HG02981 (cell line): ENCODE measurements at regions not wholly inside any gene's neighbourhood (a gene's known extent, or its start where the extent isn't known, plus 50 kb on each side); places are given as distances from the start of the nearest gene placed in this dataset.
"Not testable (repeated sequence)": the region's sequence is repeated elsewhere in the genome, so short reads cannot be mapped to it uniquely, and the experiment has no call there.

ENCODE experiments used
- ATAC-seq: cut with Tn5 transposase; IDR thresholded peaks from one replicate; pipeline ENCODE4 v1.9.1; 2021; ENCODE audit warnings: mild to moderate bottlenecking, moderate library complexity; ENCODE audit not compliant: unreplicated experiment

DNA sequence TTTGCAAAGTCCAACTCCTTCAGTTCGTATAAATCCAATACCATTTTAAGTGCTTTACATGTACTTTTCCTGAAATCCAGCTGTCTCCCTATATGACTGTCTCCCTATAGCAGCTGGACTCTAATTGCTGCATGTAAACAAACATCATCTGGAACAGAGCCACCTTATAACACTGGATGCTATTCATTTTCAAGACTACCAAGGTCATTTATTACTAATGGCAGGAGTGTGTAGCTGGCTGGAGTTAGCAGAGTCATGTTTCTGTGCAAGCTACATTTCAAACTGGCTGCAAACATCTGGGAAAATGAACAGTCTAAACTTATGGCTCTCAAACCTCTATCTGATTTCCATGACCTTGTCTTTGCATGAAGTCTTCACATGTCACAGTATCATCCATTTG lies 575.2 kb downstream of the PIK3C3 start:
- no peak for ATAC-seq

DNA sequence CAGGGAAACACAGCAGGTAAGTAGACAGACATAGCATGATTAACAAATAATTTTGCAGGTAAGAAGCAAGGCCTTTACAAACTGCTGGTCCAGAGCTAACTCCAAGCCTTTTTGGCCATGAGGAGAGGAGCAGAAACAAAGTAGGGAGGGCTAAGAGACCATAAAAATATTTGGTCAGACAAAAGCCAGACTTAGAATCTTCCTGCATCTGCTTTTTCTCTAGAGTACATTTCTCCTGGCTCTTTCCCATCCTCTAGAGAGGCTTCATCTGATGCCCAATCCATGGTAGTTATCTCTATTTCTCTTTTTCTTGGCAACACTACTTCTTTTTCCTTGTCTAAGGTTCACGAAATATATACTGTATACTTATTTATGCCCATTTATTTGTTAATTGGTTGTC lies 577.1 kb downstream of the PIK3C3 start:
- no peak for ATAC-seq

DNA sequence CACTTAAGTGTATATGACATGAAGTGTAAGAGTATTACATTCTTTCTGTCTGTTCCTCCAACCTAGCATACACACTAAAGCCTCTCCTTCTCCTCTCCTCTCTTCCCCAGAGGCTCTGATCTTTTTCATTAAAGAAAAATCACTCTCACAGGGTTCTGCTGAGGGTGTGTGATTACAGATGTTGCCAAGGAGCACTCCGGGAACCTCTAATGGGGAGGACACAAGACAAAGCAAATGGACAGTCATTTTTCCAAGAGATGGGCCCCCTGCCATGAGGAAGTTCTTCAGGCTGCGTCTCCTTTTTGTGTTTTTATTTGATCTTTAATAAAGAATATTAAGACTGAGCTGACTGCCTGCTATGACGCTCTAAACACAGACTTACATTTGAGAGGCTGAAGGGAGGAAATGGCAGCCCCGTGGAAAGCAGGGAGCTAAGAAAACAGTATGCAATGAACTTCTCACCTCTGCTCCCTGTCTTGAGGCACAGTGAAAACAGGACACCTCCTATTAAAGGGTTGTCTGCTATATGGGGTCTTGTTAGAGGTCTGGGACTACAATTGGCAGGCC lies 578.1 kb downstream of the PIK3C3 start:
- no peak for ATAC-seq

DNA sequence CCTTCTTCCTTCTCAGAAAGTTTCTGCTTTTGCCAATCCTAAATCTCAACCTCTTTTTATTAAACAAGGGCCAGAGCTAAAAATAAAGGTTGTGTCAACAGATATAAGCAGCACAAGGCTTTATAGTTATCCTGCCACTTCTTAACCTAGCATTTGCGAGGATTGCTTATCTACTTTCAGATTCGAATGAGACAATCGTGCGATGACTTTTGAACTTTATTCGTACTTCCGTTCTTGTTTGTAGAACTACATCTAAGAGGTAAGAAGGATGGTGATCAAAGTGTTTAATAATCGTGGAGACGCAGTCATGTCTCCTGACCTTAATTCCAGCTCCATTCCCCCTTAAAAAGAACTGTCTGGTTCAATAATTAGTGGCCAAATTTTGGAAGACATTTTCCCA lies 578.6 kb downstream of the PIK3C3 start:
- no peak for ATAC-seq

DNA sequence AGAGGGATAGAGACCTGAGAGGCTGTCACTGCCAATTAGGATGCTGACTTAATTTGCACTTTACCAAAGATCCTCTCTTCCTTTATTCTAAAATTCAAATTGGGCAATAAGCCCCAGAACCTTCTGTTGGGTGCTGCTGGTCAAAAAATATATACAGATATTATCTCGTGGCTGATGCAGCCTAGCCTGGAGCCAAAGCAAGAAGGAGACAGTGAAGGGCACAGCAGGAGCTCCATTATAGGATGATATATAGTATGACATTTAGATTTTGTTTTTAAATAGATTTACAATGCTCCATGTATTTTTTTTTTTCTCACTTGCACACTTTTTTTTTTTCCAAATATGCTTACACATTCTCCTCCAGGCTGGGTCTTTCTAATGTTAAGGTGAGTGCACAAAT lies 579.3 kb downstream of the PIK3C3 start:
- no peak for ATAC-seq

DNA sequence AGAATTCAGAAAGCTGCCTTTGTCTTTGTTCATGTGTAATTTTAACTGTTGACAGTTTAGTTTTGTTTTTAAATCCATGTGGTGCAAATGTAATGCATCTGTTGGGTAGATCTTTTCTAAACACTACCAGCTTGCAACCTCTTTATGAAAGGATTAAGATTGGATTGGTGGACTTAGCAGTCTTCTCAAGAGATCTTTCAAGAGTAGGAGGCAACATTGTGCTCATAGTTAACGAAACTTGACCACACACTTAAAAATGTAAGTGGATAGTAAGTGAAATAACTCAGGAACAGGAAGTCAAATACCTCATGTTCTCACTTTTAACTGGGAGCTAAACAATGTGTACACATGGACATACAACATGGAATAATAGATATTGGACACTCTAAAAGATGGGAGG lies 579.0 kb downstream of the RIT2 start:
- ATAC-seq, result no peak

DNA sequence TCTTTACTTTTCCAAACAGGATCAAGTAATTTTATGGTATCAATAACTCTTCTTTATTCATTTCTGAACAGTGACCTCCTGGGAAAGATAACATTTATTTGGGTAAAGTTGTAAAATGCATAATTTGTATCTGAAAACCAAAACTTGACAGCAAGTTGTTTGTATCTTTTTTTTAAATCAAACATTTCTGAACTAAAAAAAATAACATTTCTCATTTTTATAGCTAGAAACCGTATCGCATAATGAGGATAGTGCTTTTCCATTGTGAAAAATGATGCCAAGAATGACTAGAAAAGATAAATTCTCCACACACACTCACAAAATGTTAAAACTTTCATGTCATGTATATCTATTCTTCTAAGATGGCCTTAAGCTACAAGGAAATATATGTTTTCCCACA lies 578.2 kb downstream of the RIT2 start:
- no peak for ATAC-seq

DNA sequence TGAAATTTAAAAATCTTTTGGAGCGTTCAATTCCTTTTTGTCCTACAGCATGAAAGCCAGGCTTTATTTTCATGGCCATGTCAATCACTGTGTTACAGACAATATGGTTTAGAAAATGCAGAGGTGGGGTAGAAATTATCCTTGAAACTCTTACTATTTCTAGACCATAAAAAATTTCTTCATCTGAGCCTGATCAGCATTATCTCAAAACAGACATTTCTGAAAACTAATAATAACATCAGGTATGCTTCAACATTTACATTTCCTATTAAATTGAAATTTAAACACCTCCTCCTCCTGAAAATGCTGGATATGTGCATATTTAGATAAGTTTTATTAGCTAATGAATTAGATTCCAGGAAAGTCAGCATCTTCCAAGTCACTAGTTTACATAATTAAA lies 570.6 kb downstream of the RIT2 start:
- no peak for ATAC-seq

DNA sequence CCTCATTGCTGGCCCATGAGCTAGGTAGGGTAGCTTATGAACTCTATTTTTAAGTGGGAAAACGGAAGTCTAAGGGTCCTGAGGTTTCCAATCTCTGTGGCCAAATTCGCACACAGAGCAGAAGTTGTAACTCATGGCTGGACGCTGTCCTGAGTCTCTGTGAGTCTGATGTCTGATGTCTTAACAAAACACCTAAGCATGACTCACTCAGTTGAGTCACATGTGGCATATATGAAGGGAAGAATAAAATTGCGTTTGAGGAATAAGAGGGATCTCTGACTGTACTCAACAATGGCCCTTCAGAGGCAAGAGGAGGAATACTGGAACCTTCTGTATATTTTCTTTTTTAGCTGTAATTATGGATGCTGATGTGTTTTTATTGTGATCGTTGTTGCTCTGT lies 569.7 kb downstream of the RIT2 start:
- no peak for ATAC-seq

DNA sequence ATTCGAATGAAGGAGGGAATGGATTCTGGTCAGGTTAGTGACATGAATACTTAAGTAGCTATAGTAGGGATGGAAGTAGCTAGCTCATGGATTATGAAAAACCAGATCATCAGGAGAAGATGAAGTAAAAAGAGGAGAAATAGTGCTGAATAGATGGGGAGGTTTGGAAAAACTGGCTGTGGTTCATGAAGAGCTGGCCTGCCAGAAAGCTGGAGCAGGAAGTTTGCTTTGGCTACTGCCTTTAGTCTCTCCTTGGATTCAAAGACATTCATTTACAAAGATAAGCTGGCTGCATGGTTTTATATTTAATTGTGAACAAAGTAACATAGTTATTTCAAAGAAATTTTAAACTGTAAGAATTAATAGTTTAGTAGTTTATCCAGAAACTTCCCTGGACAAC lies 567.0 kb downstream of the RIT2 start:
- ATAC-seq, result no peak

DNA sequence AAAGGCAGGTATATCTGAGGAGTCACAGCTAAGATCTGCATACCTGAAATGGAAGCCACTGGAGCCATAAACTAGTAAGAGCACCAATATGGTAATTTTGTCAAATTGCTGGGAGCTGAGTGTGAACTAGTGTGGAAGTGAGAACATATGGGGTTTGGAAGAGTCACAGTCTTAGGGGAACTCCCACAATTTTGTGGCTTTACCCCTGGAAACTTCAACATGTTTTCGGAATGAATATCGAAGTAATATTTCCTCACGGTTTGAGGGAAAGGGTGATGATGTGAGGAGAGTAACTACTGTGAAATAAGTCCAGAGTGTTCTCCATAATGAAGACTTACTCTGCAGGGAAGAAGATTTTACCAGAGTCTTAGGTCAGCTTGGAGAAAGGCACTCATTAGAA lies 565.9 kb downstream of the RIT2 start:
- ATAC-seq, result no peak

DNA sequence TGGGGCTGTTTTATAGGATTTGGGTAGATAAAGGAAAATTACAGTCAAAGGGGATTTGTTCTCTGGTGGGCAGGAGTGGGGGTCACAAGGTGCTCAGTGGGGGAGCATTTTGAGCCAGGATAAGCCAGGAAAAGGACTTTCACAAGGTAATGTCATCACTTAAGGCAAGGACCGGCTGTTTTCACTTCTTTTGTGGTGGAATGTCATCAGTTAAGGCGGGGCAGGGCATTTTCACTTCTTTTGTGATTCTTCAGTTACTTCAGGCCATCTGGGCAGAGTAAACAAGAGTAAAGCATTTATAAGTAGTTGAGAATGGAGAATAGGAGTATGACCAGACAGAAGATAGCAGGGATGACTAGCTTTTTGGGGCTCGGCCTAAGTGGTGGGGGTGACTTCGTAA lies 562.9 kb downstream of the RIT2 start:
- ATAC-seq, result not testable (repeated sequence)

DNA sequence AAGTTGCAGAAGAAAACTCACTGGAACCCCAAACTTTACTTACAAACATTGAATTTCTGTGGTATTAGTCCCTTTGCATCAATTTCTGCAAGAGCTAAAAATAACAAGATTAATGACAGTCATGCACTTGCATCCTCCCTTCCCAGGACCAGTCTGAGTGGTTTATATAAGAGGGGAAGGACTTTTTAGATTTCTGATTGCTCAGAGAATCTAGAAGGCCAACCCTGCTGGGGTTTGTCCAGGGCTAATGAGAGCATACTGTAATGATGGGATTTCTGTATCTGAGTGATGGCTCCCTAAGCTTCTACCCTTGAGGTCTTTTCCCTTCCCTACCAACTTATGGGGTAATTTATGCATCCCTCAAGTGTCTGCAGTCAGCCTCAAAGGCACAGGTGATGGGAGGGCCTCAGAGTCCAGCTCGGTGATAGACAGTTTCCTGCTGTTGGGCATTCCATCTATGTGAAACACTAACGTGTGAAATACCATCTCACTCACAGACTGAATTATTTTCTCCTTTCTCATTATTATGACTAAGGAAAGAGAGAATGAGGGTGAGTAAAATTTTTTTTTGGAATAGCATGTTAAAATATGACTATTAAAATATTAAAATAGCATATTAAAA lies 556.3 kb downstream of the RIT2 start:
- no peak for ATAC-seq

DNA sequence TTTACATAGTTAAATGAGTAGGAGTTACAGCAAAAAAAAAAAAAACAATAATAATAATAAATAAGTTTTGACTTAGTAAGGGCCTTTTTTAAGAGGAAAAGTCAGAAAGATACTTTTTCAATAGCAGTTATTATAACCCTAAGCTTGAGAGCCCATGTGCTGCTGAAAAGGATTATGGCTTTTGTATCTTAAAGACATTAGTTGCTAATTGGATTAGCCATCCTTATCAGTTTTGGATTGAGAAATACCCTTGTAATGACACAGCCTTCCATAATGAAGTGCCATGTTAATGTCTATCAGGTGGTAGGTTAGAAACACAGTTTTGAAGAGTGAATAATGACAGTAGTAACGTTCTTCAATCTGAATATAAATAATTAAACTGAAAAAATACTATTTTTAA lies 554.0 kb downstream of the RIT2 start:
- no peak for ATAC-seq

DNA sequence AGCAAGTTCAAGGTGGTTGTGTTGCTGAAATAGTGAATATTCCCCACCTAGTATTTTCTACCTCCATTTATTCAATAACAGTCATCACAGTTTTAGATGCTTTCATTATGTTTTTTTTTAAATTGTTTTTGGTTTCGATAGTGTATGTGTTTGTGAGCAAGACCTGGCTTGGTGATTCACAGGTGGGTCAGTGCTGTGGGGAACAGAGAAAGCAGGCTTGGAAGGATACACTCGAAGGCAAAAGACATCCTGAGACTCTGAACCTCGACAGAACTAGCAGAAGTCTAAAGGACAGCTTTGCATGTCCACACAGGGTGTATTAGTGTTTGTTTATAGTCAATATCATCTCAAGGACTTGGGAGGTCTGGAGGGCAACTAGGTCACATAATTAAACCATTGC lies 551.5 kb downstream of the RIT2 start:
- ATAC-seq, result no peak

DNA sequence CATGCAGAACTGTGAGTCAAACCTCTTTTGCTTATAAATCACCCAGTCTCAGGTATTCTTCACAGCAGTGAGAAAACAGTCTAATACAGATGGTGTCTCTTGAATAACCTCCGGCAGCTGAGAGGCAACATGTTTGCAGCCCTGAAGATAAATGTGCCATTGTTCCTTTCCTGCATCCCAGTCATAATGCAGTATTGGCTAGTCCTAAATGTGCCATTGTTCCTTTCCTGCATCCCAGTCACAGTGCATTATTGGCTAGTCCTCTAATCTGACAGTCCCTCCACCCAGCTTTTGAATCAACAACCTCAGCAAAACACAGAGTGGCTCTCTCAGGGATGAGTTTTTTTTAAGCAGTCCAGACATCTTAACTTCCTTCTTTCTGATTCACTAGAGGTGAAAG lies 550.7 kb downstream of the RIT2 start:
- no peak for ATAC-seq

DNA sequence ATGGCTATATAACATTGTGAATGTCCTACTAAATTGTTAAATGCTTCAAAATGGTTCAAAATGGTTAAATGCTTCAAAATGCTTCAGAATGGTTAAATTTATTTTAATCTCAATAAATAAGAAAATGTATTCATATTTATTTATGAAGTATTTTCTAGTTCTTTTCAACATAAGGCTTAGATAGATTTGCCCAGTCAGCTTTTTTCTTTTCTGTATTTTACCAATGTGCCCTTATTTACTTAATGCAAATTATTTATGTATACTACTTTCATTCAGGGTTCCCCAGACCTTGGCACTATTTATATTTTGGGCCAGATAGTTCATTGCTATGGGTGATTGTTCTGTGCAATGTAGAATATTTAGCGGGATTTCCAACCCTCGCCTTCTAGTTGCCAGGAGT lies 546.7 kb downstream of the RIT2 start:
- no peak for ATAC-seq

DNA sequence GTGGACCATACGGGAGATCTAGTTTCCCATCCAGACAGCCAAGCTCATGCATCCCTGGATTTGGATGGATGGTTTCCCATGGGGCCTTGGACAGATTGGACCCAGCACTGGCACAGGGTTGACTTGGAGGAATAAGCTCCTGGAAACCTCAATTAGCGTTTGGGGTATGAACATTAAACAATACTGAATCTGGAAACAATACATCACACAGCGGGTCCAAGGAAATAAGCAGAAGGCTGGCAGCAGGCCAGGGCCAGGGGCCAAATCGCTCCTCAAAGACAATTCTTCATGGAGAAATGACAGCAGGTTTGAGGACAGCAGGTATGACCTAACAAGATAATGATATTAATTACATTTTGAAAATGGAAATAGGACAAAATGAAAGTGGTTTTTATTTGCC lies 540.6 kb downstream of the RIT2 start:
- no peak for ATAC-seq

DNA sequence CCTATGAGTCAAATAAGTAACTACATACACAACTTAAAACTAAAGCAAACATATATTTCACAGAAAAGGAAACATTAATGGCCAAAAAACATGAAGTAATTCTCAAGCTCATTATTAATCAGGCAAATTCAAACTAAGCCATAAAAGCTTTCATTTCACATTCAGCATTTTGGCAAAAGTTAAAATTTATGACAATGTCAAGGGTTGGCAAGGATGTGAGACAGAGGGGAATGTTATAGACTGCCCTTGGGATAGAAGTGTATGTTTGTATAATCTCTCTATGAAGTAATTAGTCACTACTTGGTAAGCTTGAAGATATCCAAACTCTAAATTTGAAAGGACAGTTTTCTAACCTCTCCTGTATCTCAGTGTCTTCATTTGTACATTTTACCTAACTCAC lies 539.4 kb downstream of the RIT2 start:
- no peak for ATAC-seq

DNA sequence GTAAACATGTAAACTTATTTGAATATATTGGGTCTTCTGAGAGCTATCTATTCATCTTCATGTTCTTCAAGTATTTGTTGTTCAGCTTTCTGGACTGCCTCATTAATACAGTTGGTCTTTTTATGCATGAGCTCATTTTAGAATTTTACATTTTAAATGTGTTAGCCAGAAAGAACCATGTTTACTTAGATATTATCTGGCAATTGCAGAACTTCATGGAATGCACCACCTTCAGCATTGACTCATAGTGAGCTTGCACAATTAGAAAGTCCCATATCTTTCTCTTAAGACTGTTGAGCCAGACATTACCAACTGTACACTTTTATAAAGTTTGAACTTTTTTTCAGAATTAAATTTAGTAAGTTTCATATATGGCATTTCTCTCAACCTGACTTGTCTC lies 536.7 kb downstream of the RIT2 start:
- ATAC-seq, result no peak

DNA sequence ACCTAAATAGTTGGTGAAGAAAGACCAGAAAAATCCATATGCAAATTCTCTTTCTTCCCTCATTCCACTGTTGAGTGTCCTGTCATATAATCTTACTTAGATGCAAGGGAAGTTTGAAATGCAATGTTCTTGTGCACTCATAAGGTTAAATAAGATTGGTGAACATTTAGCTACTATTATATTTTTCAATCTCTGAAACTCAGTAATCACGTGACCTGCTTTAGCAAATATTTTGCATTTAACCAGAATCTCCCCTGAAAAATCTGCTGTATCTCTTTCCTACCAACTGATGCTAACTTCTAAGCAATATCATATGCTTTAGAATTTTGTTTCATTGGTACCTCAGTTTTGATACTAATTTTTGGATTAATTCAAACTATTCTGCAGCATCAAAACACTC lies 533.2 kb downstream of the RIT2 start:
- ATAC-seq, result no peak

DNA sequence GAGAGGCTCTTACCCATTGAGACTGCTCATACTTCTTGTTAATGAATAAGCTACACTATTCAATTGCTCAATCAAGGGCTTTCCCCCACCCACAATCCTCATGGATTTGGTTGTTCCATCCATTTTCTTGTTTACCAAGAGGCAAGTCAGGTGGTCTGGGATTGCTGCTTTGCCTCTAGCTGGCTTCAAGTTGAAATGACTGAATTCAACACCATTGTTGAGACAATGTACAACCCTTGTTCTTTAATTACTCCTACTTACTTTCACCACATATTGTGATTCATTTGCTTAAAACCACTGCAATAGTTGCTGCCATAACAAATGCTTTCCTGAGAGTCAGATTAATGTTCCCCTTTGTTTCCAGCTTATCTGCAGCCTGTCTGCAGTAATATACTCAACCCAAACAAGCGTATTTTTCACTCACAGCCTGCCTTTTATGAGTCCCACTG lies 532.2 kb downstream of the RIT2 start:
- no peak for ATAC-seq

DNA sequence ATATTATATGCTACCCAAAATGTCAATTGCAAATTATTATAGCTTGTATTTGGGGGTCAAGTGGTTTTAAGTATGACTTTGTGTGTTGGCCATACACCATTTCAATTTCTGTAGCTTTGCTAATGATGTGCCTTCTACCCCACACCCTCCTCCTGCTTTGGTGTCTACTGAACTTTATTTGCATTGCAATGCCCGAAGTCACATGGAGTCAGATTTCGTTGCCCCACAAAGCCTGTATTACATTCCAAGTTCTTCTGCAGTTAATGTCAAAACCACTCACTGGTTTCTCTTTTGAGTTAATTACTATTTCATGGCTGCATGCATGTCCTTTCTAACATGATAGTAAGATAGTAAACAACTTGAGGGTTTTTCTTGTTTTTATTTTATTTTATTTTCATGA lies 528.9 kb downstream of the RIT2 start:
- no peak for ATAC-seq
